PC-9 (cell line): ENCODE measurements at regions not wholly inside any gene's neighbourhood (a gene's known extent, or its start where the extent isn't known, plus 50 kb on each side); places are given as distances from the start of the nearest gene placed in this dataset.
"Not testable (repeated sequence)": the region's sequence is repeated elsewhere in the genome, so short reads cannot be mapped to it uniquely, and the experiment has no call there.

Experiments used
- EZH2 ChIP-seq: fragments of 200-600 bp; sonication (generic); IDR thresholded peaks from 2 replicates; pipeline ENCODE4 v1.8.0; 2017; ENCODE audit warnings: antibody characterized with exemption, low read depth
- TF ChIP-seq, protein P1 (sequence below): fragments of 200-600 bp; sonication (generic); conservative IDR thresholded peaks from 2 replicates; pipeline ENCODE4 v1.6.1; 2017; ENCODE audit warnings: mixed run types, antibody characterized with exemption, mild to moderate bottlenecking, moderate library complexity

DNA sequence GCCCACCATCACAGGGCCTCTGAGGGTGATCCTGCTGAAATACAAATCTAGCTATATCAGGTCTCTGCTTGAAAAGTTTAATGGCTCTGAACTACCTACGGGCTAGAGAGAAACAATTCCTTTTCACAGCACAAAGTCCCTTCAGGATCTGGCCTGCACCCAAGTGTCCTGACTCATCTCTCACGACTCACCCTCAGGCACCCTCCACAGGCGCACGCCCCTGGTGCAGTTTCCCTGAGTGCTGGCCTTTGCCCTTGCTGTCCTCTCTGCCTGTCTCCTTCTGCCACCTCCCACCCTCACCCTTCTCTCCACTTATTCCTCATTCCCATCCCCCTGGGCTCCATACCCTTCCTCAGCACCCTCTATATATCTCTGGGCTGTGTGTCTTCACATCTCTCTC, 901.7 kb downstream of the TUBA3C start:
- TF ChIP-seq, protein P1, sequence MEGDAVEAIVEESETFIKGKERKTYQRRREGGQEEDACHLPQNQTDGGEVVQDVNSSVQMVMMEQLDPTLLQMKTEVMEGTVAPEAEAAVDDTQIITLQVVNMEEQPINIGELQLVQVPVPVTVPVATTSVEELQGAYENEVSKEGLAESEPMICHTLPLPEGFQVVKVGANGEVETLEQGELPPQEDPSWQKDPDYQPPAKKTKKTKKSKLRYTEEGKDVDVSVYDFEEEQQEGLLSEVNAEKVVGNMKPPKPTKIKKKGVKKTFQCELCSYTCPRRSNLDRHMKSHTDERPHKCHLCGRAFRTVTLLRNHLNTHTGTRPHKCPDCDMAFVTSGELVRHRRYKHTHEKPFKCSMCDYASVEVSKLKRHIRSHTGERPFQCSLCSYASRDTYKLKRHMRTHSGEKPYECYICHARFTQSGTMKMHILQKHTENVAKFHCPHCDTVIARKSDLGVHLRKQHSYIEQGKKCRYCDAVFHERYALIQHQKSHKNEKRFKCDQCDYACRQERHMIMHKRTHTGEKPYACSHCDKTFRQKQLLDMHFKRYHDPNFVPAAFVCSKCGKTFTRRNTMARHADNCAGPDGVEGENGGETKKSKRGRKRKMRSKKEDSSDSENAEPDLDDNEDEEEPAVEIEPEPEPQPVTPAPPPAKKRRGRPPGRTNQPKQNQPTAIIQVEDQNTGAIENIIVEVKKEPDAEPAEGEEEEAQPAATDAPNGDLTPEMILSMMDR: not testable (repeated sequence)
- TF ChIP-seq EZH2: not testable (repeated sequence)
